Thyroid gland (tissue), 4 donors: ENCODE measurements at regions not wholly inside any gene's neighbourhood (a gene's known extent, or its start where the extent isn't known, plus 50 kb on each side); places are given as distances from the start of the nearest gene placed in this dataset.

Experiments used
- POLR2A ChIP-seq, 2 donors: fragments of 450-650 bp; IDR thresholded peaks; one replicate each; pipeline ENCODE4 v1.6.1; 2017; ENCODE audit warnings: antibody characterized with exemption in 2 of 2, mild to moderate bottlenecking in 2 of 2, moderate library complexity in 1 of 2
- TF ChIP-seq, protein P1 (sequence below), 6 experiments: fragments of 200-600 bp in 3 of 6; fragments of 450-650 bp in 3 of 6; sonication (generic) in 3 of 6; IDR thresholded peaks; one replicate each; pipeline ENCODE4 v1.5.1; 2016 to 2019; ENCODE audit warnings: antibody characterized with exemption in 6 of 6, mild to moderate bottlenecking in 2 of 6, inconsistent platforms in 1 of 6, moderate library complexity in 1 of 6

DNA sequence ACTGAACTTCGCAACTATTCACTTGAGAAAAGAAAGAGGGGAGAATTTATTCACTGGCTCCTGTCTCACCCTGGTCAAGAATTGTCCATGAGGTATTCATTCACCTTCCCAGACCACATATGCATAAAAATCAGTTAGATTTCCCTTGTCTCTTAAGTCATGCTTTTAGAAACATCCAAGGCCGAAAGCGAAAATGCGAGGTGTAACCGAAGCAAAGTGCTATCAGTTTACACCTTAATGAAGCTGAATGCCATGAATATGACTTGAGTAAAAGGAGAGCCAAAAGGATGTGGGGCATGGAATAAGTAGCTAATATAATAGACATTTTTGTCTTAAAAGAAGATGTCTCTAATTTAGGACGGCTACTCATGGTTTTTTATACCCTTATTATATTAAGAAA is 965.6 kb upstream of the CHORDC1 start:
- TF ChIP-seq, protein P1, sequence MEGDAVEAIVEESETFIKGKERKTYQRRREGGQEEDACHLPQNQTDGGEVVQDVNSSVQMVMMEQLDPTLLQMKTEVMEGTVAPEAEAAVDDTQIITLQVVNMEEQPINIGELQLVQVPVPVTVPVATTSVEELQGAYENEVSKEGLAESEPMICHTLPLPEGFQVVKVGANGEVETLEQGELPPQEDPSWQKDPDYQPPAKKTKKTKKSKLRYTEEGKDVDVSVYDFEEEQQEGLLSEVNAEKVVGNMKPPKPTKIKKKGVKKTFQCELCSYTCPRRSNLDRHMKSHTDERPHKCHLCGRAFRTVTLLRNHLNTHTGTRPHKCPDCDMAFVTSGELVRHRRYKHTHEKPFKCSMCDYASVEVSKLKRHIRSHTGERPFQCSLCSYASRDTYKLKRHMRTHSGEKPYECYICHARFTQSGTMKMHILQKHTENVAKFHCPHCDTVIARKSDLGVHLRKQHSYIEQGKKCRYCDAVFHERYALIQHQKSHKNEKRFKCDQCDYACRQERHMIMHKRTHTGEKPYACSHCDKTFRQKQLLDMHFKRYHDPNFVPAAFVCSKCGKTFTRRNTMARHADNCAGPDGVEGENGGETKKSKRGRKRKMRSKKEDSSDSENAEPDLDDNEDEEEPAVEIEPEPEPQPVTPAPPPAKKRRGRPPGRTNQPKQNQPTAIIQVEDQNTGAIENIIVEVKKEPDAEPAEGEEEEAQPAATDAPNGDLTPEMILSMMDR (IDR thresholded peaks at IDR 0.05), result no peak
- TF ChIP-seq POLR2A (IDR thresholded peaks at IDR 0.05), result no peak
